Astrocyte (in vitro differentiated cells and primary cell): ENCODE measurements at regions not wholly inside any gene's neighbourhood (a gene's known extent, or its start where the extent isn't known, plus 50 kb on each side); places are given as distances from the start of the nearest gene placed in this dataset.
A peak's percentile ranks its signal among the peaks of the same experiment; 100 is the strongest.

Source experiments
- DNase-seq: peaks from one replicate; pipeline ENCODE4 v3.0.0-alpha.2; 2010; ENCODE audit warnings: low read depth
- FAIRE-seq: peaks from 2 replicates; lab custom pipeline; 2011; peaks lifted over from hg19 to GRCh38; lab: Jason Lieb, UNC
- H2AFZ ChIP-seq: 2 replicates; pipeline ENCODE4 v1.6.0; 2012; ENCODE audit warnings: low read depth, low read length, inconsistent platforms
- H3K27ac ChIP-seq: 2 replicates; pipeline ENCODE4 v1.5.1; 2011; ENCODE audit warnings: low read depth, low read length, inconsistent platforms
- H3K27me3 ChIP-seq: 2 replicates; pipeline ENCODE4 v1.6.0; 2011; ENCODE audit warnings: low read length, inconsistent platforms; ENCODE audit not compliant: insufficient read depth
- H3K36me3 ChIP-seq: 2 replicates; pipeline ENCODE4 v1.5.1; 2011; ENCODE audit warnings: low read length, inconsistent platforms; ENCODE audit not compliant: insufficient read depth
- H3K4me1 ChIP-seq: 2 replicates; pipeline ENCODE4 v1.5.1; 2011; ENCODE audit warnings: low read length, inconsistent platforms; ENCODE audit not compliant: insufficient read depth
- H3K4me2 ChIP-seq: 2 replicates; pipeline ENCODE4 v1.6.0; 2012; ENCODE audit warnings: low read length, inconsistent platforms
- H3K4me3 ChIP-seq: 2 replicates; pipeline ENCODE4 v1.5.1; 2011; ENCODE audit warnings: low read depth, mild to moderate bottlenecking, low read length, inconsistent platforms; ENCODE audit not compliant: insufficient read depth
- H3K79me2 ChIP-seq: 2 replicates; pipeline ENCODE4 v1.6.0; 2012; ENCODE audit warnings: mild to moderate bottlenecking, low read length, inconsistent platforms; ENCODE audit not compliant: insufficient read depth
- H3K9ac ChIP-seq: 2 replicates; pipeline ENCODE4 v1.6.0; 2012; ENCODE audit warnings: mild to moderate bottlenecking, low read length, inconsistent platforms
- H3K9me3 ChIP-seq: 2 replicates; pipeline ENCODE4 v1.5.1; 2012; ENCODE audit warnings: low read depth, mild to moderate bottlenecking, low read length, inconsistent platforms; ENCODE audit not compliant: insufficient read depth
- H4K20me1 ChIP-seq: 2 replicates; pipeline ENCODE4 v1.6.0; 2012; ENCODE audit warnings: low read length, inconsistent platforms; ENCODE audit not compliant: insufficient read depth
- H3K27ac Mint-ChIP-seq: one replicate; pipeline ENCODE4 v1.8.0; 2021; ENCODE audit warnings: mild to moderate bottlenecking, mixed read lengths; ENCODE audit not compliant: unreplicated experiment
- H3K27me3 Mint-ChIP-seq: one replicate; pipeline ENCODE4 v1.8.0; 2021; ENCODE audit warnings: low read depth, mixed read lengths; ENCODE audit not compliant: unreplicated experiment
- H3K36me3 Mint-ChIP-seq: one replicate; pipeline ENCODE4 v1.8.0; 2021; ENCODE audit warnings: low read depth, mixed read lengths; ENCODE audit not compliant: unreplicated experiment
- H3K4me1 Mint-ChIP-seq: one replicate; pipeline ENCODE4 v1.8.0; 2021; ENCODE audit warnings: low read depth, mixed read lengths; ENCODE audit not compliant: unreplicated experiment
- H3K4me3 Mint-ChIP-seq: one replicate; pipeline ENCODE4 v1.8.0; 2021; ENCODE audit warnings: mild to moderate bottlenecking, moderate library complexity, mixed read lengths; ENCODE audit not compliant: unreplicated experiment
- H3K9me3 Mint-ChIP-seq: one replicate; pipeline ENCODE4 v1.8.0; 2021; ENCODE audit warnings: mild to moderate bottlenecking, mixed read lengths; ENCODE audit not compliant: unreplicated experiment
- EZH2 ChIP-seq: IDR thresholded peaks from 2 replicates; pipeline ENCODE4 v1.6.1; 2012; ENCODE audit warnings: mild to moderate bottlenecking, low read length, inconsistent platforms; ENCODE audit not compliant: insufficient read depth
- TF ChIP-seq, protein P1 (sequence below): IDR thresholded peaks from 2 replicates; pipeline ENCODE4 v1.5.1; 2011; ENCODE audit warnings: low read depth, mild to moderate bottlenecking, inconsistent platforms, low read length, moderate library complexity; ENCODE audit not compliant: insufficient read depth

DNA sequence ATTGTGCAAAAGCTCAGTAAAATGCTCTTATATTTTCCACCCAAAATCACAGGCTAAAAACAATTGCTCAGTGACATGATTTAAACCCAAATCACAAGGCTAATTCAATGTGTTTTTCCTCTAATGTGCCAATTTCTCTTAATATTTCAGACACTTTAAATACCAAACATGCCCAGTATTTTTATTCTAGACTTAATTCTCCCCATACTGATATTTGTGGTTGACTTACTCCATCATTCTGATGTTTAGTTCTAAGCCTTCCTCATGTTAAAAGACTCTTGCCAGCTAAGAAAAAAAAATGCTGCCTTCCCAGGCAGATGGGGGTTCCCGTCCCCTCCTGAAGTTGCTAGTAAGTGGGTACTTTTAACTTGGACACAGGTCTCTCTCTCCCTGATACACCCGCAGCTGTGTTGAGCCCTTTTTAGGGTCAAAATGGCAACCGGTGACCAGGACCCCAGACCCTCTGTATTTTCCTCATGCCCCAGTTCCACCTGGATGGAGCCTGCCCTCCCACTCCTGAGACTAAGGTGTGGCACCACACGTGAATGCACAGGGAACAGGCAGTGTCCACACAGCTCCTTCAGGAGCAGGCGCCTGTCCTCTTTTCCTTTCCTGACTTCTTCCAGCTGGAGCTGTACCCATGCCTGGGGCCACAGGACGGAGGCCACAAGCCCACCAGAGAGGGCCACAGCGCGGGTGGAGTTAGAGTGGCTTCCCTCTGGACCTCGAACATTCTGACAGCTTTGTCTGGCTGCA, 118.9 kb downstream of the RIPK4 start:
- Histone ChIP-seq H3K4me3 (no peak overlapping the region), H3K4me2 (peak overlapping the region; percentile 14), H4K20me1 (no peaks in the 10 kb centered on the region), H3K36me3 (no peaks in the 10 kb centered on the region), H3K9ac (no peak overlapping the region), H3K79me2 (no peaks in the 10 kb centered on the region), H3K9me3 (no peaks in the 10 kb centered on the region), H3K27ac (no peak overlapping the region), H2AFZ (no peak overlapping the region), H3K27me3 (no peaks in the 10 kb centered on the region), H3K4me1 (peaks cover 21% of the 10 kb centered on the region)
- Mint-ChIP-seq H3K36me3 (no peaks in the 10 kb centered on the region), H3K27ac (no peak overlapping the region), H3K4me1 (peaks cover 8% of the 10 kb centered on the region), H3K27me3 (peaks cover 11% of the 10 kb centered on the region), H3K4me3 (no peak overlapping the region), H3K9me3 (no peaks in the 10 kb centered on the region)
- DNase-seq (peak; percentile 31), FAIRE-seq (no peak)
- TF ChIP-seq EZH2: no peak
- TF ChIP-seq, protein P1, sequence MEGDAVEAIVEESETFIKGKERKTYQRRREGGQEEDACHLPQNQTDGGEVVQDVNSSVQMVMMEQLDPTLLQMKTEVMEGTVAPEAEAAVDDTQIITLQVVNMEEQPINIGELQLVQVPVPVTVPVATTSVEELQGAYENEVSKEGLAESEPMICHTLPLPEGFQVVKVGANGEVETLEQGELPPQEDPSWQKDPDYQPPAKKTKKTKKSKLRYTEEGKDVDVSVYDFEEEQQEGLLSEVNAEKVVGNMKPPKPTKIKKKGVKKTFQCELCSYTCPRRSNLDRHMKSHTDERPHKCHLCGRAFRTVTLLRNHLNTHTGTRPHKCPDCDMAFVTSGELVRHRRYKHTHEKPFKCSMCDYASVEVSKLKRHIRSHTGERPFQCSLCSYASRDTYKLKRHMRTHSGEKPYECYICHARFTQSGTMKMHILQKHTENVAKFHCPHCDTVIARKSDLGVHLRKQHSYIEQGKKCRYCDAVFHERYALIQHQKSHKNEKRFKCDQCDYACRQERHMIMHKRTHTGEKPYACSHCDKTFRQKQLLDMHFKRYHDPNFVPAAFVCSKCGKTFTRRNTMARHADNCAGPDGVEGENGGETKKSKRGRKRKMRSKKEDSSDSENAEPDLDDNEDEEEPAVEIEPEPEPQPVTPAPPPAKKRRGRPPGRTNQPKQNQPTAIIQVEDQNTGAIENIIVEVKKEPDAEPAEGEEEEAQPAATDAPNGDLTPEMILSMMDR: no peak

DNA sequence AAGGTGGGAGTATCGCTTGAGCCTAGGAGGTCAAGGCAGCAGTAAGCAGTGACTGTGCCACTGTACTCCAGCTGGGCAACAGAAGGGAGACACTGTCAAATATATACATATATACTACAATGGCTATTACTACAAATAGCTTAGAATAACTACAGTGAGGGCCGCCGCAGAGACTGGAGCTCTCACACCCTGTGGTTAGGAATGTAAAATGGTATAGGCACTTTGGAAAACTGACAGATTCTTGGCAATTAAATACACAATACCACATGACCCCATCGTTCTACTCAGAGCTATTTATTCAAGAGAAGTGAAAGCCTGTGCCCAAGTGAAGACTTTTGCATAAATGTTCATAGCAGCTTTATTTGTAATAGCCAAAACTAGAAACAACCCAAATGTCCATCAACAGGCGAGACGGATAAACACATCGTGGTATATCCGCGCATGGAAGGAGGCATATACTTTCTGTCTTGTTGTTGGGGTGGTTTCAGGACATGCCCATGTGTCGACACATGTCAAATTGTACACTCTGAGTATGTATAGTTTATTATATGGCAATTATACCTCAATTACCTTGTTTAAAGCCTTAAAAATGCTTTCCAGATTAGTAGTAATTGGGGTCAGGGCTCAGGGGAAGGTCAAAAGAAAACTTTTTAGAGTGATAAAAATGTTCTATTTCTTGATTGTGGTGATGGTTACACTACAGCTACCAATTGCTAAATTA, 123.4 kb downstream of the RIPK4 start:
- H3K4me3 Mint-ChIP-seq: no peak overlapping the region
- no peaks in the 10 kb centered on the region for H3K27me3 ChIP-seq
- TF ChIP-seq EZH2: no peak
- TF ChIP-seq, protein P1: no peak
- no peaks in the 10 kb centered on the region for H3K9me3 ChIP-seq
- no peaks in the 10 kb centered on the region for H3K79me2 ChIP-seq
- no peak overlapping the region for H3K9ac ChIP-seq
- H3K4me1 Mint-ChIP-seq: peaks cover 27% of the 10 kb centered on the region
- H4K20me1 ChIP-seq: no peaks in the 10 kb centered on the region
- peak overlapping the region; percentile 29 for H3K4me2 ChIP-seq
- no peaks in the 10 kb centered on the region for H3K36me3 ChIP-seq
- peaks cover 38% of the 10 kb centered on the region for H3K4me1 ChIP-seq
- H3K27me3 Mint-ChIP-seq: peaks cover 5% of the 10 kb centered on the region
- FAIRE-seq (no peak), DNase-seq (peak; percentile 57)
- H3K4me3 ChIP-seq: no peak overlapping the region
- H3K36me3 Mint-ChIP-seq: peaks cover 4% of the 10 kb centered on the region
- H3K27ac Mint-ChIP-seq: no peak overlapping the region
- H3K9me3 Mint-ChIP-seq: peaks cover 2% of the 10 kb centered on the region
- H2AFZ ChIP-seq: no peak overlapping the region
- peak overlapping the region; percentile 97 for H3K27ac ChIP-seq
